ENCODE measurements at regions not wholly inside any gene's neighbourhood (a gene's known extent, or its start where the extent isn't known, plus 50 kb on each side); places are given as distances from the start of the nearest gene placed in this dataset.
"Not testable (repeated sequence)": the region's sequence is repeated elsewhere in the genome, so short reads cannot be mapped to it uniquely, and the experiment has no call there.

- ChIA-PET POLR2A (no interaction called here), CTCF (interaction anchor here (1.4 to 1.5 kb wide), 2 partner anchors 9 to 12 kb away, joined by 3 to 4 read pairs; no protein-coding TSS in a partner anchor)
- H3K36me3 ChIP-seq (ENCODE audit: control insufficient read depth, insufficient read depth, low read length), result no peaks in the 10 kb centered on the region
- DNase-seq (ENCODE audit: low read depth), result no peak
- no peaks in the 10 kb centered on the region for H3K27me3 ChIP-seq (ENCODE audit: control insufficient read depth, insufficient read depth, low read length)
- no peak overlapping the region for H3K4me3 ChIP-seq (ENCODE audit: low read depth, low read length)
- no peak for TF ChIP-seq CTCF (IDR thresholded peaks at IDR 0.05; ENCODE audit: insufficient read depth, low read depth, low read length)
Measured at GRCh38 chr12:127153996-127154395, 1113.0 kb upstream of the TMEM132C start.

- POLR2A ChIA-PET; DNase-seq (ENCODE audit: low read depth); H3K4me3 ChIP-seq (ENCODE audit: low read depth, low read length); H3K36me3 ChIP-seq (ENCODE audit: control insufficient read depth, insufficient read depth, low read length); H3K27me3 ChIP-seq (ENCODE audit: control insufficient read depth, insufficient read depth, low read length): not testable (repeated sequence)
- CTCF ChIA-PET, result interaction anchor here (1.5 kb wide), 1 partner anchor 12 kb away, joined by 3 read pairs; no protein-coding TSS in a partner anchor
Measured at GRCh38 chr12:127154830-127155229, 1112.1 kb upstream of the TMEM132C start.

- H3K27me3 ChIP-seq (ENCODE audit: control insufficient read depth, insufficient read depth, low read length); H3K4me3 ChIP-seq (ENCODE audit: low read depth, low read length); POLR2A ChIA-PET; H3K36me3 ChIP-seq (ENCODE audit: control insufficient read depth, insufficient read depth, low read length); DNase-seq (ENCODE audit: low read depth): not testable (repeated sequence)
- CTCF ChIA-PET, result interaction anchor here (0.6 kb wide), 1 partner anchor 61 kb away, joined by 3 read pairs; no protein-coding TSS in a partner anchor
Measured at GRCh38 chr12:127155935-127156619, 1110.9 kb upstream of the TMEM132C start.

- DNase-seq (ENCODE audit: low read depth); POLR2A ChIA-PET; H3K27me3 ChIP-seq (ENCODE audit: control insufficient read depth, insufficient read depth, low read length); H3K4me3 ChIP-seq (ENCODE audit: low read depth, low read length); H3K36me3 ChIP-seq (ENCODE audit: control insufficient read depth, insufficient read depth, low read length): not testable (repeated sequence)
- CTCF ChIA-PET, result interaction anchor here (0.9 to 1.7 kb wide), 2 partner anchors 69 to 135 kb away, joined by 3 read pairs; no protein-coding TSS in a partner anchor
Measured at GRCh38 chr12:127157501-127158366, 1109.2 kb upstream of the TMEM132C start.

GRCh38 chr12:127158385-127159061, 1108.4 kb upstream of the TMEM132C start:
- no peak for TF ChIP-seq CTCF (IDR thresholded peaks at IDR 0.05; ENCODE audit: insufficient read depth, low read depth, low read length)
- H3K36me3 ChIP-seq (ENCODE audit: control insufficient read depth, insufficient read depth, low read length), result no peaks in the 10 kb centered on the region
- POLR2A ChIA-PET, result no interaction called here
- no peak overlapping the region for H3K4me3 ChIP-seq (ENCODE audit: low read depth, low read length)
- no peaks in the 10 kb centered on the region for H3K27me3 ChIP-seq (ENCODE audit: control insufficient read depth, insufficient read depth, low read length)
- no peak for DNase-seq (ENCODE audit: low read depth)
- CTCF ChIA-PET, result interaction anchor here (1.7 kb wide), 1 partner anchor 135 kb away, joined by 3 read pairs; no protein-coding TSS in a partner anchor

GRCh38 chr12:127161466-127161865, 1105.5 kb upstream of the TMEM132C start:
- ChIA-PET CTCF (no interaction called here), POLR2A (no interaction called here)
- no peak overlapping the region for H3K4me3 ChIP-seq (ENCODE audit: low read depth, low read length)
- H3K27me3 ChIP-seq (ENCODE audit: control insufficient read depth, insufficient read depth, low read length), result no peaks in the 10 kb centered on the region
- DNase-seq (ENCODE audit: low read depth), result no peak
- TF ChIP-seq CTCF (IDR thresholded peaks at IDR 0.05; ENCODE audit: insufficient read depth, low read depth, low read length), result no peak
- H3K36me3 ChIP-seq (ENCODE audit: control insufficient read depth, insufficient read depth, low read length), result no peaks in the 10 kb centered on the region
